Glutamatergic neuron (in vitro differentiated cells): ENCODE measurements at regions not wholly inside any gene's neighbourhood (a gene's known extent, or its start where the extent isn't known, plus 50 kb on each side); places are given as distances from the start of the nearest gene placed in this dataset.
A peak's percentile ranks its signal among the peaks of the same experiment; 100 is the strongest.

Experiments
- DNase-seq: peaks from one replicate; pipeline ENCODE4 v3.0.0; 2022
- H3K27ac Mint-ChIP-seq: one replicate; pipeline ENCODE4 v1.8.0; 2020; ENCODE audit warnings: mild to moderate bottlenecking, mixed read lengths, inconsistent platforms; ENCODE audit not compliant: unreplicated experiment
- H3K27me3 Mint-ChIP-seq: one replicate; pipeline ENCODE4 v1.8.0; 2020; ENCODE audit warnings: mild to moderate bottlenecking, moderate library complexity, mixed read lengths, inconsistent platforms; ENCODE audit not compliant: unreplicated experiment
- H3K36me3 Mint-ChIP-seq: one replicate; pipeline ENCODE4 v1.8.0; 2020; ENCODE audit warnings: mild to moderate bottlenecking, mixed read lengths, inconsistent platforms; ENCODE audit not compliant: unreplicated experiment
- H3K4me1 Mint-ChIP-seq: one replicate; pipeline ENCODE4 v1.8.0; 2020; ENCODE audit warnings: mild to moderate bottlenecking, low read depth, mixed read lengths, inconsistent platforms; ENCODE audit not compliant: unreplicated experiment
- H3K4me3 Mint-ChIP-seq: one replicate; pipeline ENCODE4 v1.8.0; 2020; ENCODE audit warnings: mild to moderate bottlenecking, mixed read lengths, inconsistent platforms; ENCODE audit not compliant: unreplicated experiment
- H3K9me3 Mint-ChIP-seq: one replicate; pipeline ENCODE4 v1.8.0; 2020; ENCODE audit warnings: mild to moderate bottlenecking, moderate library complexity, mixed read lengths, inconsistent platforms; ENCODE audit not compliant: unreplicated experiment
- TF ChIP-seq, protein P1 (sequence below): fragments of 200-600 bp; sonication (generic); IDR thresholded peaks from one replicate; pipeline ENCODE4 v1.5.0; 2021; ENCODE audit not compliant: partially characterized antibody, unreplicated experiment

DNA sequence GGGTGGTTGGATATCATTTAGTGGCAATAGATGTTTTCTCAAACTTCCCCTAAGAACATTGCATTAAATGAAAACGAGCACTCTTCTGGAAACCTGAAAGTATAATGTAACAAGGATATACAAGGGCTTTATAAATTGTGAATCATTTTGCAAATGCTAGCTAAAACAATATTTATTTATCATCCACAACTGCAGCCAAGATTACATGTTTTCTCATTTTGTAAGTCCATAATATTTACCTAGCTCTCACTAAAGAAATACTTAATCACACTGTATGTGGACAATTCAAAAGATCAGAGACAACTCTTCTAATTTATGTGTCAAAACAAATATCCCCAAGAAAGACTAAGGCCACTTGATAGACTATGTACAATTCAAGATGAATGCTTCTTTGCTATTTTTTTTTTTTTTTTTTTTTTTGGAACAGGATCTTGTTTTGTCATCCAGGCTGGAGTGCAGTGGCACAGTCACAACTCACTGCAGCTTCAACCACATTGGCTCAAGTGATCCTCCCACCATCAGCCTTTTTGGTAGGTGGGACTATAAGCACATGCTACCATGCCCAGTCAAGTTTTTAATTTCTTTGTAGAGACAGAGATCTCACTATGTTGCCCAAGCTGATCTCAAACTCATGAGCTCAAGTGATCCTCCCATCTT, 427.7 kb upstream of the THBS1 start:
- Mint-ChIP-seq H3K9me3 (peaks cover 4% of the 10 kb centered on the region), H3K27ac (no peak overlapping the region), H3K4me1 (peaks cover 38% of the 10 kb centered on the region), H3K27me3 (no peaks in the 10 kb centered on the region), H3K36me3 (no peaks in the 10 kb centered on the region), H3K4me3 (no peak overlapping the region)
- no peak for DNase-seq
- TF ChIP-seq, protein P1, sequence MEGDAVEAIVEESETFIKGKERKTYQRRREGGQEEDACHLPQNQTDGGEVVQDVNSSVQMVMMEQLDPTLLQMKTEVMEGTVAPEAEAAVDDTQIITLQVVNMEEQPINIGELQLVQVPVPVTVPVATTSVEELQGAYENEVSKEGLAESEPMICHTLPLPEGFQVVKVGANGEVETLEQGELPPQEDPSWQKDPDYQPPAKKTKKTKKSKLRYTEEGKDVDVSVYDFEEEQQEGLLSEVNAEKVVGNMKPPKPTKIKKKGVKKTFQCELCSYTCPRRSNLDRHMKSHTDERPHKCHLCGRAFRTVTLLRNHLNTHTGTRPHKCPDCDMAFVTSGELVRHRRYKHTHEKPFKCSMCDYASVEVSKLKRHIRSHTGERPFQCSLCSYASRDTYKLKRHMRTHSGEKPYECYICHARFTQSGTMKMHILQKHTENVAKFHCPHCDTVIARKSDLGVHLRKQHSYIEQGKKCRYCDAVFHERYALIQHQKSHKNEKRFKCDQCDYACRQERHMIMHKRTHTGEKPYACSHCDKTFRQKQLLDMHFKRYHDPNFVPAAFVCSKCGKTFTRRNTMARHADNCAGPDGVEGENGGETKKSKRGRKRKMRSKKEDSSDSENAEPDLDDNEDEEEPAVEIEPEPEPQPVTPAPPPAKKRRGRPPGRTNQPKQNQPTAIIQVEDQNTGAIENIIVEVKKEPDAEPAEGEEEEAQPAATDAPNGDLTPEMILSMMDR, result no peak

DNA sequence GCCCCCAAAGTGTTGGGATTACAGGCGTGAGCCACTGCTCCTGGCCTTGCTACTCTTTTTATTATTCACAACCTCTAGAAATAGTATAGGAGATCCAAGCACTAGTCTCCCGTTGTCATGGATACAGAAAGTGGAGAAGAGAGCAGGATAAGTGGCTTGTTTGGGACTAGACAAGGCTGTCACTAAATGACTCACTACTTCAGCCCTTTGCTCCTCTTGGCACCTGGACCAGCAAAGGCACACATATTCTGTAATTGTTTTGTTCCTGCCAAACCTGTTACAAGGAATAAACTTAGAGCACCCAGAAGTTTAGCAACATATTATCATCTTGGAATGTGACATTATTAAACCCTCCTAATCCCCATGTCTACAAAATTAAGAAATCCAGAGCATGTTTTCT, 427.2 kb upstream of the THBS1 start:
- no peak for DNase-seq
- H3K36me3 Mint-ChIP-seq, result no peaks in the 10 kb centered on the region

DNA sequence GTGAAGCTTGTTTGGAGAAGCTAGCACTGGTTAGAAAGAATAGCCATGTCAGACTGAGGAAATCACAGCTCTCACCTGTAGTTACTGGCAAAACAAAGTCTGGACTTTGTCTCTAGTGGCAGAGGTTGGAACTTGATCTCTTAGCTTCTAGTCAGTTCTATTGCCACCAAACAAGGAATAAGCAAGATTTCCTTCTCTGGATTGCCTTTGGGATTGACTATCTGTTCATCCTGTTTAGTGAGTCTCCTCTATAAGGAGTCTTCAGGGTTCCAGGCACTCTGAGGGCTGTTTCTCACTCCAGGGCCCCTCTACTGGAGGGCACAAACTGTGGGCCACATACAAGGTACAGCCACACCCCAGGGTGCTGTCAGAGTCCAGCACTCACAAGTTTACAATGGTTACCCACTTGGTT, 426.6 kb upstream of the THBS1 start:
- Mint-ChIP-seq H3K27ac (no peak overlapping the region), H3K9me3 (peaks cover 4% of the 10 kb centered on the region), H3K27me3 (no peaks in the 10 kb centered on the region), H3K4me3 (no peak overlapping the region), H3K4me1 (peaks cover 38% of the 10 kb centered on the region), H3K36me3 (no peaks in the 10 kb centered on the region)
- TF ChIP-seq, protein P1, result peak; percentile 27
- no peak for DNase-seq

More for the DNA sequence above, 427.2 kb upstream of the THBS1 start:
- Mint-ChIP-seq H3K27me3 (no peaks in the 10 kb centered on the region), H3K9me3 (peaks cover 4% of the 10 kb centered on the region), H3K27ac (no peak overlapping the region), H3K4me3 (no peak overlapping the region), H3K4me1 (peaks cover 41% of the 10 kb centered on the region)
- TF ChIP-seq, protein P1, result no peak

DNA sequence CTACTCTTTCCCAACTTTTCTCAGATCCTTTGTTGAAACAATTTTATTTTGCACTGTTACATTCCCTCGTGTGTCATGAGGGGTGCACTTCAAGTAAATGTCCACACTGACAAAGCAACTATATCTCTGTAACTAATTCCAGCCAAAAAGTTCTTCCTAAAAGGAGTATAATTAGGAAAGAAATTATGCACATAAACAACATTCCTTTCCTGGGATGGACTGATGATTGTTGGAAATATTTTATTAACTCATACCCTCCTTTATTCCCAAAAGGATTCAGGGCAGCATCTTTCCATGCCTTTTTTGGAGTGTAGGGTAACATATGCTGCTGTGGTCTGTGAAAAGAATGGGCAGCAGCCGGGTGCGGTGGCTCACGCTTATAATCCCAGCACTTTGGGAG, 426.1 kb upstream of the THBS1 start:
- DNase-seq, result no peak
- no peaks in the 10 kb centered on the region for H3K36me3 Mint-ChIP-seq
- no peak overlapping the region for H3K27ac Mint-ChIP-seq
- H3K27me3 Mint-ChIP-seq, result no peaks in the 10 kb centered on the region
- no peak overlapping the region for H3K4me3 Mint-ChIP-seq
- H3K4me1 Mint-ChIP-seq, result peaks cover 33% of the 10 kb centered on the region
- TF ChIP-seq, protein P1, result no peak
- H3K9me3 Mint-ChIP-seq, result peaks cover 1% of the 10 kb centered on the region

DNA sequence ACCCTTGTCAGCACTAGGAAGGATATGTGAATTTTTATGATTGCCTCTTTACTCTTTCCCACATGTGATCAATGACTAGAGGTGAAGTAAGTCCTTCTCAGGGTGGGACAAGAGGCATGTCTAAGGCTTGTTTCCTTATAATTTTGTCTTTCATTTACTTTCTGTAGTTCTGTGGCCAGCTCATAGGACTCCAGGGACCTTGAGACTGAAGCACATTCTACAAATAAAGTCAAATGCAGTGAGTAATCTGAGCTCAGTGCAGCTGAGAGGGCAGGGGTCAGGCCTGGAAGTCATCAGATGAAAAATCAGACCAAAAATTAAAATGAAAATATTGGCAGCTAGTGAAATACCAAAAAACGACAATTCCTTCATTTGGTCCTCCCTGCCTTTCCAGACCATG, 424.7 kb upstream of the THBS1 start:
- TF ChIP-seq, protein P1, result no peak
- Mint-ChIP-seq H3K36me3 (no peaks in the 10 kb centered on the region), H3K4me3 (no peak overlapping the region), H3K27me3 (no peaks in the 10 kb centered on the region), H3K9me3 (no peaks in the 10 kb centered on the region), H3K4me1 (peaks cover 28% of the 10 kb centered on the region), H3K27ac (no peak overlapping the region)
- DNase-seq, result no peak
